ENCODE measurements at regions not wholly inside any gene's neighbourhood (a gene's known extent, or its start where the extent isn't known, plus 50 kb on each side); places are given as distances from the start of the nearest gene placed in this dataset.
"Not testable (repeated sequence)": the region's sequence is repeated elsewhere in the genome, so short reads cannot be mapped to it uniquely, and the experiment has no call there.

- no peak for DNase-seq (ENCODE audit: low spot score)
These were observed 188.9 kb upstream of the KIF2B start for GRCh38 chr17:53633856-53634255.

GRCh38 chr17:53631486-53631885 is 191.2 kb upstream of the KIF2B start:
- DNase-seq (ENCODE audit: low spot score) = no peak

DNA sequence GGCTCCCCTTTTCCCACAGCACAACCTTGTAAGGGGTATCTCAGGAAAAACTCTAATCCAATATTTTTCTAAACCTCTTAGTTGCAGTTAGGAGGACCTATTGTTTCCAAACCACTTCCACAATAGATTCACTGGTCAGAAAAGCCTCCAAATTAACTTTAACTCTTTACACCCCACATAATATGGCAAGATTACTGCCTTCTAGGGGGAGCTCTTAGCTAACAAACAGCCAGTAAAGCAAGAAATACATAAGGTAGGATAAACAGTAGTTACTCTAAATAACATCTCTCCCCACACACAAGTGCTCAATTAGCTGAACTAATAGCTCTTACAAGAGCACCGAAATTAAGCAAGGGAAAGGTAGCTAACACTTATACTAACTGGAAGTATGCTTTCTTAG is 192.1 kb upstream of the KIF2B start:
- no peak for DNase-seq (ENCODE audit: low spot score)

GRCh38 chr17:53630115-53630514 is 192.6 kb upstream of the KIF2B start:
- DNase-seq (ENCODE audit: low spot score) = no peak

GRCh38 chr17:53629188-53629587 is 193.5 kb upstream of the KIF2B start:
- no peak for DNase-seq (ENCODE audit: low spot score)

GRCh38 chr17:53628011-53628410 is 194.7 kb upstream of the KIF2B start:
- DNase-seq (ENCODE audit: low spot score) = no peak

- no peak for DNase-seq (ENCODE audit: low spot score)
These were observed 195.2 kb upstream of the KIF2B start for GRCh38 chr17:53627511-53627910.

GRCh38 chr17:53626286-53626685 is 196.4 kb upstream of the KIF2B start:
- no peak for DNase-seq (ENCODE audit: low spot score)

- DNase-seq (ENCODE audit: low spot score) = no peak
These were observed 203.7 kb upstream of the KIF2B start for GRCh38 chr17:53619025-53619424.

DNA sequence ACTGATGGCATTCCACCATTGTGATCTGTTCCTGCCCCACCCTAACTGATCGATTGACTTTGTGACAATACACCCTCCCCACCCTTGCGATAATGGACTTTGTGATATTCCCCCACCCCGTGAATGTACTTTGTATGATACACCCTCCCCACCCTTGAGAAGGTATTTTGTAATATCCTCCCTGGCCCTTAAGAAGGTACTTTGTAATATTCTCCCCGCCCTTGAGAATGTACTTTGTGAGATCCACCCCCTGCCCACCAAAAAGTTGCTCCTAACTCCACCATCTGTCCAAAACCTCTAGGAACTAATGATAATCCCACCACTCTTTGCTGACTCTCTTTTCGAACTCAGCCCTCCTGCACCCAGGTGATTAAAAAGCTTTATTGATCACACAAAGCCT is 214.5 kb upstream of the KIF2B start:
- not testable (repeated sequence) for DNase-seq (ENCODE audit: low spot score)

GRCh38 chr17:53607475-53607874 is 215.3 kb upstream of the KIF2B start:
- DNase-seq (ENCODE audit: low spot score) = no peak

DNA sequence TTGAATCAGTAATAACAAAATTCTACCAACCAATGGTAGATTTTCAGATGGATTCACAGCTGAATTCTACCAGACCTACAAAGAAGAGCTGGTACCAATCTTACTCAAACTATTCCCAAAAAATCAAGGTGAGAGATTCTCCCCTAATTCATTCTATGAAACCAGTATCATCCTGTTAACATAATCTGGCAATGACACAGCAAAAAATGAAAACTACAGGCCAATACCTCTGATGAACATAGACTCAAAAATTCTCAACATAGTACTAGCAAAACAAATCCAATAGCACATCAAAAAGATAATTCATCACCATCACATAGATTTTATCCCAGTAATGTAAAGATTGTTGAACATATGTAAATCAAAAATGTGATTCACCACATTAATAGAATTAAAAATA is 234.4 kb upstream of the KIF2B start:
- DNase-seq (ENCODE audit: low spot score) = no peak

- DNase-seq (ENCODE audit: low spot score) = no peak
These were observed 248.7 kb upstream of the KIF2B start for GRCh38 chr17:53574038-53574437.

DNA sequence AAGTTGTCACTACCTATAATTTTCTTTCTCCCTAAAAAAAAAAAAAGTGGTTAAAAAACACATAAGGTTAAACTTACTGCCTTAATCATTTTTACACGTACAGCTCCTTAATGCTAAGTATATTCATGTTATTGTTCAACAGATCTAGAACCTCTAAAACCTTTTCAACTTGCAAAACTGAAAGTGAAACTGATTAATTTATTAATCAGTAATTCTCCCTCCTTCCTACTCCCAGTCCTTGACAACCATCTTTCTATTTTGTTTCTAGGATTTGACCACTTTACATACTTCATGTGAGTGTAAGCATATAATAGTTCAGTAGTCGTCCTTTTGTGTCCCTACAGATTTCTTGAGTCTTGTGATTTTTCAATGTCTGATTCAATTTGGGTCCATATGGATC is 251.4 kb upstream of the KIF2B start:
- no peak for DNase-seq (ENCODE audit: low spot score)

DNA sequence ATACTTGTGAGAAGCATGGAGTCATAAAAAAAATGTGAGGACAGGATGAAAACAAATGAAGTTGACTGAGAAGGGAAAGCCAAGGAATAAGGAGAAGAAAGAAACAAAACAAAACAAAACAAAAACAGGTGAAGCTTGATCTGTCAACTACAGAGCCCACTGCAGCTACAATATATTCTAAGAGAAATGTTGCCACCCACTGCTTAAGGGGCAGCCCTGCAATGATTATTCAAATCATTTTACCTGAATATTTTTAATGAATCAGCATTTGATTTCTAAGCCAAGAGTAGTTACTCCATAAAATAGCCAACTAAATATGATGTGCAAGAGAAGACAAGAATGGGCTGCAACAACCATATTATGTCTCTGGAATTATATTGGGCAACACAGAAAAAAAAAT is 252.0 kb upstream of the KIF2B start:
- DNase-seq (ENCODE audit: low spot score) = no peak

DNA sequence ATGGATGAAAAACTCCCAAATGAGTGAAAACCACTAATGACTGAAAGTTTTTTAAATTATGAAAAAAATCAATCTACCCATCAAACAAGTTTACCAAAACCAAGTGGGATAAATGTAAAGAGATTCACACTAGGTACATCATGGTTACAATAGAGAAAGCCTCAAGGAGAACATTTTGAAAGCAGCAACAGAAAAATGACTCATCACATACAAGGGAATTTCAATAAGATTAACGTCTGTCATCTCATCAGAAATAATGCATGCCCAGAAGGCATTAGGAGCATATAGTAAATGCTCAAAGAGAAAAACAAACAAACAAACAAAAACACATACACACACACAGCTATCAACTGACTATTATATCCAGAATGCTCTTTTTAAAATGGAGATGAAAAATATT is 261.8 kb upstream of the KIF2B start:
- DNase-seq (ENCODE audit: low spot score) = no peak

DNA sequence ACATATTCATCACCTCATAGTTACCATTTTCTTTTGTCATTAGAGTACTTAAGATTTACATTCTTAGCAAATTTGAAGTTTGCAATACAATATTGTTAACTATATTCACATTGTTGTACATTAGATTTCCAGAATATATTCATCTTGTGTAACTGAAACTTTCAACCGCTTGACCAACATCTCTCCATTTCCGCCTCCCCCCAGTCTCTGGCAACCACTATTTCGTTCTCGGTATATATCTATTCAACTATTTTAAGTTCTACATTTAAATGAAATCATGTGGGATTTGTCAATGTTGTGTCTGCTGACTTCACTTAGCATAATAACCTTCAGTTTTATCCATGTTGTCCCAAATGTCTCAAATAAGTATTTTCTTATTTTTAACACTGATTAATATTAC is 274.5 kb upstream of the KIF2B start:
- no peak for DNase-seq (ENCODE audit: low spot score)

- DNase-seq (ENCODE audit: low spot score) = no peak
These were observed 279.3 kb upstream of the KIF2B start for GRCh38 chr17:53543472-53543871.

GRCh38 chr17:53538129-53538617 is 284.6 kb upstream of the KIF2B start:
- no peak for DNase-seq (ENCODE audit: low spot score)

DNA sequence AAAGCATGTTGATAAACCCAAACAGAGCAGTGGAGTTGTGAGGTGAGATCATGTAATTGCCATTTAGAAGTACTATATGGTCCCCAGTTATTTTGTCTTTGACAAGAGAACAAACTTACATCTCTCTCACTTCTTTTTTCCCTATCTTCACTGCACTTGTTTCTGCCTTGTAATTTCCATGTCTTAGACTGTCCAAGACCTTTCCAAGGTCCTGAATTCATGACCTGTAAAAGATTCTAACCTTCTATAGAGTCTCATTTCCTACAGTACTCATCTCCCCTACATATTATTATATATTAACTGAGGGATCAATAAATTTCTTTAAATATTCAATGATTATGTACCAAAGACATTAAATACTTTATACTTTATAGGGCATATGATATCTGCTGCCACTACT is 295.3 kb upstream of the KIF2B start:
- DNase-seq (ENCODE audit: low spot score) = no peak

GRCh38 chr17:53525590-53525989 is 297.1 kb upstream of the KIF2B start:
- no peak for DNase-seq (ENCODE audit: low spot score)

GRCh38 chr17:53516636-53517035 is 306.1 kb upstream of the KIF2B start:
- DNase-seq (ENCODE audit: low spot score) = no peak

- no peak for DNase-seq (ENCODE audit: low spot score)
These were observed 323.4 kb upstream of the KIF2B start for GRCh38 chr17:53499277-53499676.

DNA sequence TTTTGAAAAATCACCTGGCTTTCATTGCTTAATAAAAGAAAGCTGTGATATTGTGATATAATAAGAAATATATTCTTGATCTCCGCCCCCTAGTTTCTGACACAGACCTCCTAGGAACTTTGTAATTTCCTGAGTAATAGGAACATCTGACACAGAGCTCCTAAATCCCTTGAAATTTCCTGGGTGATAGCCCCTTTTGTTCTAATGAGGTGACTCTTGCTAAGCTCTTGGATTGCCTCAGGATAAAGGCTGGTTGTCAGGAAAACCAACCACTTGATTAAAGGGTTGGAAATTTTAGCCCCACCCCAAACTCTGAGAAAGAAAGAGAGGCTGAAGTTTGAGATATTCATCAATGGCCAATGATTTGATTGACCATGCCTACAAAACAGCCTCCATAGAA is 326.4 kb upstream of the KIF2B start:
- DNase-seq (ENCODE audit: low spot score) = no peak

DNA sequence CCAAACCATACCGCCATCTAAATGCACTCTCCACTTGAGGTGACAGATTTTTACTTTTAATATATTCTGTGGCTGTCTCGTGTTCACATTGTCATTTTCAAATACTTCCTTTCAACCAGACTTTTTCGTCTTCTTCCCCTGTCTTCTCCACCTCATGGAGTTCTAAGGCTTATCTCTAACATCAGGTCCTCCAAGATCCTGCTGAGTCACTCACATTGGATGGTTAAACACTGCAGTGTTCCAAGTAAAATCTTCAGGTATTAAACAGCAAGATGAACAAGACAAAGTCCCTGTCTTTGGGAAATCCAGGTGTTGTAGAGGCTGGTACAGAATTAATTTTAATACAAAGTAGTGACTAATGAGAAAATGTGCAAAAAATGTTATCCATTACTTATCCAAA is 330.2 kb upstream of the KIF2B start:
- no peak for DNase-seq (ENCODE audit: low spot score)

Data from hematopoietic multipotent progenitor cell treated with erythropoietin and hydrocortisone succinate and interleukin-3 and kit ligand, for 15 days (in vitro differentiated cells).